Loucy (cell line): ENCODE measurements at regions not wholly inside any gene's neighbourhood (a gene's known extent, or its start where the extent isn't known, plus 50 kb on each side); places are given as distances from the start of the nearest gene placed in this dataset.

Experiments
- EZH2phosphoT487 ChIP-seq: fragments of 200-600 bp; IDR thresholded peaks from 2 replicates; pipeline ENCODE4 v1.6.1; 2018; ENCODE audit warnings: antibody characterized with exemption, mild to moderate bottlenecking, moderate library complexity, borderline replicate concordance
- TF ChIP-seq, protein P1 (sequence below): fragments of 200-600 bp; sonication (generic); conservative IDR thresholded peaks from 2 replicates; pipeline ENCODE4 v1.5.1; 2014; ENCODE audit warnings: mild to moderate bottlenecking, antibody characterized with exemption, low read length

DNA sequence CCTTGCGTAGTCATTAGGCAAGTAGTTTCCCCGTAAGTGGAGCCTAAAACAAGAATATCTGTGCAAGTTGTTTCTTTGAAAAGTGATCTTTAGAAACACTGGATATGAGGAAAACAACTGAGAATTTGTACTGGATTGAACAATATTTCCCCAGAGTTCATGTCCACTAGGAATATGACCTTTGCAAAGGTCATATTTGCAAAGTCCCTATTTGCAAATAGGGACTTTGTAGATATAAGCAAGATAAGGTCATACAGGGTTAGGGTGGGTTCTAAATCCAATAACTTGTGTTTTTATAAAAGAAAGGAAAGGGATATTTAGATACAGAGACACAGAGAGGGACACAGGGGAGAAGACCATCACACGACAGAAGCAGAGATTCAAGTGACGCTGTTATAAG lies 489.2 kb upstream of the ATXN8OS start:
- TF ChIP-seq, protein P1, sequence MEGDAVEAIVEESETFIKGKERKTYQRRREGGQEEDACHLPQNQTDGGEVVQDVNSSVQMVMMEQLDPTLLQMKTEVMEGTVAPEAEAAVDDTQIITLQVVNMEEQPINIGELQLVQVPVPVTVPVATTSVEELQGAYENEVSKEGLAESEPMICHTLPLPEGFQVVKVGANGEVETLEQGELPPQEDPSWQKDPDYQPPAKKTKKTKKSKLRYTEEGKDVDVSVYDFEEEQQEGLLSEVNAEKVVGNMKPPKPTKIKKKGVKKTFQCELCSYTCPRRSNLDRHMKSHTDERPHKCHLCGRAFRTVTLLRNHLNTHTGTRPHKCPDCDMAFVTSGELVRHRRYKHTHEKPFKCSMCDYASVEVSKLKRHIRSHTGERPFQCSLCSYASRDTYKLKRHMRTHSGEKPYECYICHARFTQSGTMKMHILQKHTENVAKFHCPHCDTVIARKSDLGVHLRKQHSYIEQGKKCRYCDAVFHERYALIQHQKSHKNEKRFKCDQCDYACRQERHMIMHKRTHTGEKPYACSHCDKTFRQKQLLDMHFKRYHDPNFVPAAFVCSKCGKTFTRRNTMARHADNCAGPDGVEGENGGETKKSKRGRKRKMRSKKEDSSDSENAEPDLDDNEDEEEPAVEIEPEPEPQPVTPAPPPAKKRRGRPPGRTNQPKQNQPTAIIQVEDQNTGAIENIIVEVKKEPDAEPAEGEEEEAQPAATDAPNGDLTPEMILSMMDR = no peak
- TF ChIP-seq EZH2phosphoT487 = no peak
